ENCODE measurements at regions not wholly inside any gene's neighbourhood (a gene's known extent, or its start where the extent isn't known, plus 50 kb on each side); places are given as distances from the start of the nearest gene placed in this dataset.
"Not testable (repeated sequence)": the region's sequence is repeated elsewhere in the genome, so short reads cannot be mapped to it uniquely, and the experiment has no call there.

GRCh38 chr2:110335415-110336049 lies 123.2 kb upstream of the MTLN start:
- not testable (repeated sequence) for TF ChIP-seq POLR2A (IDR thresholded peaks at IDR 0.05; ENCODE audit: low read depth, low read length); POLR2AphosphoS5 (IDR thresholded peaks at IDR 0.05; ENCODE audit: low read depth, low read length); TAF1 (IDR thresholded peaks at IDR 0.05; ENCODE audit: borderline replicate concordance, low read depth, low read length)

Data from GM12892 (cell line).